Hematopoietic multipotent progenitor cell treated with erythropoietin and hydrocortisone succinate and interleukin-3 and kit ligand, for 17 days (in vitro differentiated cells): ENCODE measurements at regions not wholly inside any gene's neighbourhood (a gene's known extent, or its start where the extent isn't known, plus 50 kb on each side); places are given as distances from the start of the nearest gene placed in this dataset.

Experiments
- DNase-seq: peaks from one replicate; pipeline ENCODE4 v3.0.0-alpha.2; 2015; ENCODE audit warnings: low spot score

GRCh38 chr4:162350331-162350730, 186.5 kb upstream of the FSTL5 start:
- no peak for DNase-seq

- DNase-seq = no peak
These were observed 185.6 kb upstream of the FSTL5 start for GRCh38 chr4:162349395-162349794.

- DNase-seq = no peak
These were observed 184.0 kb upstream of the FSTL5 start for GRCh38 chr4:162347842-162348213.

- no peak for DNase-seq
These were observed 183.5 kb upstream of the FSTL5 start for GRCh38 chr4:162347156-162347841.

GRCh38 chr4:162343967-162344366, 180.2 kb upstream of the FSTL5 start:
- no peak for DNase-seq

GRCh38 chr4:162341533-162341932, 177.7 kb upstream of the FSTL5 start:
- DNase-seq = no peak

- DNase-seq = no peak
These were observed 160.1 kb upstream of the FSTL5 start for GRCh38 chr4:162323919-162324318.

GRCh38 chr4:162322054-162322453, 158.3 kb upstream of the FSTL5 start:
- no peak for DNase-seq

- no peak for DNase-seq
These were observed 122.0 kb upstream of the FSTL5 start for GRCh38 chr4:162285753-162286152.

GRCh38 chr4:162282684-162283083, 118.9 kb upstream of the FSTL5 start:
- DNase-seq = no peak

GRCh38 chr4:162274354-162274753, 110.6 kb upstream of the FSTL5 start:
- DNase-seq = no peak

- DNase-seq = no peak
These were observed 108.4 kb upstream of the FSTL5 start for GRCh38 chr4:162272215-162272614.

- no peak for DNase-seq
These were observed 105.1 kb upstream of the FSTL5 start for GRCh38 chr4:162268911-162269310.

- no peak for DNase-seq
These were observed 102.0 kb upstream of the FSTL5 start for GRCh38 chr4:162265802-162266201.

- DNase-seq = no peak
These were observed 81.3 kb upstream of the FSTL5 start for GRCh38 chr4:162245051-162245450.

GRCh38 chr4:162241857-162242256, 78.1 kb upstream of the FSTL5 start:
- DNase-seq = no peak

GRCh38 chr4:162239992-162240769, 76.4 kb upstream of the FSTL5 start:
- DNase-seq = no peak

- DNase-seq = no peak
These were observed 73.9 kb upstream of the FSTL5 start for GRCh38 chr4:162237676-162238075.

- no peak for DNase-seq
These were observed 70.8 kb upstream of the FSTL5 start for GRCh38 chr4:162234595-162234994.

GRCh38 chr4:162232349-162232748, 68.5 kb upstream of the FSTL5 start:
- DNase-seq = no peak

GRCh38 chr4:162229670-162230069, 65.9 kb upstream of the FSTL5 start:
- DNase-seq = no peak

GRCh38 chr4:162221148-162221547, 57.3 kb upstream of the FSTL5 start:
- DNase-seq = no peak
